ENCODE measurements at regions not wholly inside any gene's neighbourhood (a gene's known extent, or its start where the extent isn't known, plus 50 kb on each side); places are given as distances from the start of the nearest gene placed in this dataset.

DNA sequence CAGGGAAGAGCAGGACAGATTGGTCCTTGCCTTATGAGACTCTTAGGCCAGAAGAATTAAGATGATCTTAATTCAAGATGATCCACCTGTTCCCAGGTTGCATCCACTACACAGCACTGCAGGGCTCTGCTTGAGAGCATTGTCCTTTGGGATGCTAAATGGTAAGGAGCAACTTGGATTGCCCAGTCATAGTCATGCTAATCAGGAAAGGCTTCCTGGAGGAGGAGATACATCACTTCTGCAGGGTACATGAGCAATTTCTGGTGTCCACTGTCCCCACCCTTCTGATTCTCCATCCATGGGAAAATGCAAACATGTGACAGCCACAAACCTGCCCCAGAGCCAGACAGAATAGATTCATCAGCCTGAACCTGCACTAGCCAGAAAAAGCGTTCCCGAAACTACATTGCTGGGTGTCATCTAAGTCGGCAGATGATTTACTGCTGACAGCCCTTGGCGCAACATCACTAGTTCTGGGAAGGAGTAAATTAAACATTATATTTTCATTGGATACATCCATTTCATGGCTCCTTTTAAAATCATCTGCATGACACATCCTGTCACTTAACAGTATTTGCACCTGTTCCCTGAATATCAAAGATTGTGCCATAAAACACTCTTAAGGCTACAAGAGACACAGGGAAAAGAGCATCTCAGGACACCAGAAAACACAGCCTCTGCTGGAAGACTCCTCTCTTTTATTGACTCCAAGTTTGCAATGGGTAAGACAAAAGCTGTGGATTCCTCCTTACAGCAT is 282.2 kb downstream of the MAF start:
- H3K9ac ChIP-seq (ENCODE audit: insufficient read depth, low read depth, low read length), result no peak overlapping the region
- H4K20me1 ChIP-seq (ENCODE audit: insufficient read depth, low read length), result no peaks in the 10 kb centered on the region
- H3K4me3 ChIP-seq (replicated peaks in 1 of 3; ENCODE audit: insufficient read depth in 1 of 3, low read depth in 2 of 3, low read length in 3 of 3), result no peak overlapping the region
- ChIA-PET CTCF (ENCODE audit: low intra/inter-chr PET ratio, low total read pairs) (no interaction called here), POLR2A (no interaction called here)
- no peaks in the 10 kb centered on the region for H3K9me3 ChIP-seq (ENCODE audit: low read length)
- H3K27ac ChIP-seq (ENCODE audit: extremely low read length, insufficient read depth, low read length), result no peak overlapping the region
- no peak for FAIRE-seq
- no peaks in the 10 kb centered on the region for H3K79me2 ChIP-seq (ENCODE audit: insufficient read depth, low read length)
- H3K27me3 ChIP-seq (ENCODE audit: control insufficient read depth in 1 of 2, insufficient read depth in 2 of 2, low read length in 2 of 2), result 0 out of 5 replicates have a peak, but pooled peaks cover 0 to 8% of the 10 kb centered on the region in 2 experiments
- BruUV-seq (replicated peaks), result no TSS peak
- WGBS (ENCODE audit: low lambda C conversion rate), result 84% methylated on average over 4 of the region's 4 CpGs
- no peak for ATAC-seq
- TF ChIP-seq JARID2 (CRISPR knock-in tag; IDR thresholded peaks at IDR 0.05; ENCODE audit: insufficient replicate concordance), result no peak
- no peak for TF ChIP-seq THYN1 (CRISPR knock-in tag; IDR thresholded peaks at IDR 0.05; ENCODE audit: borderline replicate concordance, low read depth)
- TF ChIP-seq FOXJ3 (CRISPR knock-in tag; IDR thresholded peaks at IDR 0.05; ENCODE audit: borderline replicate concordance), result no peak
- TF ChIP-seq, protein P1, sequence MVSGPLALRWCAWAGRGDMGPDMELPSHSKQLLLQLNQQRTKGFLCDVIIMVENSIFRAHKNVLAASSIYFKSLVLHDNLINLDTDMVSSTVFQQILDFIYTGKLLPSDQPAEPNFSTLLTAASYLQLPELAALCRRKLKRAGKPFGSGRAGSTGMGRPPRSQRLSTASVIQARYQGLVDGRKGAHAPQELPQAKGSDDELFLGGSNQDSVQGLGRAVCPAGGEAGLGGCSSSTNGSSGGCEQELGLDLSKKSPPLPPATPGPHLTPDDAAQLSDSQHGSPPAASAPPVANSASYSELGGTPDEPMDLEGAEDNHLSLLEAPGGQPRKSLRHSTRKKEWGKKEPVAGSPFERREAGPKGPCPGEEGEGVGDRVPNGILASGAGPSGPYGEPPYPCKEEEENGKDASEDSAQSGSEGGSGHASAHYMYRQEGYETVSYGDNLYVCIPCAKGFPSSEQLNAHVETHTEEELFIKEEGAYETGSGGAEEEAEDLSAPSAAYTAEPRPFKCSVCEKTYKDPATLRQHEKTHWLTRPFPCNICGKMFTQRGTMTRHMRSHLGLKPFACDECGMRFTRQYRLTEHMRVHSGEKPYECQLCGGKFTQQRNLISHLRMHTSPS (CRISPR knock-in tag; IDR thresholded peaks at IDR 0.05; ENCODE audit: low read depth), result no peak
- TF ChIP-seq ZNF850 (CRISPR knock-in tag; conservative IDR thresholded peaks at IDR 0.05), result no peak
- TF ChIP-seq, protein P2, sequence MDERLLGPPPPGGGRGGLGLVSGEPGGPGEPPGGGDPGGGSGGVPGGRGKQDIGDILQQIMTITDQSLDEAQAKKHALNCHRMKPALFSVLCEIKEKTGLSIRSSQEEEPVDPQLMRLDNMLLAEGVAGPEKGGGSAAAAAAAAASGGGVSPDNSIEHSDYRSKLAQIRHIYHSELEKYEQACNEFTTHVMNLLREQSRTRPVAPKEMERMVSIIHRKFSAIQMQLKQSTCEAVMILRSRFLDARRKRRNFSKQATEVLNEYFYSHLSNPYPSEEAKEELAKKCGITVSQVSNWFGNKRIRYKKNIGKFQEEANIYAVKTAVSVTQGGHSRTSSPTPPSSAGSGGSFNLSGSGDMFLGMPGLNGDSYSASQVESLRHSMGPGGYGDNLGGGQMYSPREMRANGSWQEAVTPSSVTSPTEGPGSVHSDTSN (CRISPR knock-in tag; IDR thresholded peaks at IDR 0.05), result no peak
- TF ChIP-seq ZNF337 (CRISPR knock-in tag; IDR thresholded peaks at IDR 0.05; ENCODE audit: borderline replicate concordance, low read depth), result no peak
- TF ChIP-seq, protein P3, sequence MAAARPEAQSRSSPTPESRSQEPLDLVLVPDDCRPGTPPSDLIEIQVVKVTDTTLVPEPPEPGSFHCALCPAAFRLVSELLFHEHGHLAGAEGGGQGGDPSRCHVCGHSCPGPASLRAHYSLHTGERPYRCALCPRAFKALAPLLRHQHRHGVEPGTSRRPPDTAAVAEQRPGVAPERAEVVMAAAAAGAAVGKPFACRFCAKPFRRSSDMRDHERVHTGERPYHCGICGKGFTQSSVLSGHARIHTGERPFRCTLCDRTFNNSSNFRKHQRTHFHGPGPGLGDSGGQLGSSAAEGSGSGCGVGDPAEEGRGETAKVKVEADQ (CRISPR knock-in tag; IDR thresholded peaks at IDR 0.05; ENCODE audit: borderline replicate concordance), result no peak
- TF ChIP-seq MEIS1 (CRISPR knock-in tag; IDR thresholded peaks at IDR 0.05; ENCODE audit: borderline replicate concordance), result no peak
- no peak for TF ChIP-seq ZEB1 (IDR thresholded peaks at IDR 0.05; ENCODE audit: insufficient replicate concordance, low read depth)
- no peak for TF ChIP-seq MAF1 (CRISPR knock-in tag; IDR thresholded peaks at IDR 0.05; ENCODE audit: borderline replicate concordance)
- TF ChIP-seq, protein P4, sequence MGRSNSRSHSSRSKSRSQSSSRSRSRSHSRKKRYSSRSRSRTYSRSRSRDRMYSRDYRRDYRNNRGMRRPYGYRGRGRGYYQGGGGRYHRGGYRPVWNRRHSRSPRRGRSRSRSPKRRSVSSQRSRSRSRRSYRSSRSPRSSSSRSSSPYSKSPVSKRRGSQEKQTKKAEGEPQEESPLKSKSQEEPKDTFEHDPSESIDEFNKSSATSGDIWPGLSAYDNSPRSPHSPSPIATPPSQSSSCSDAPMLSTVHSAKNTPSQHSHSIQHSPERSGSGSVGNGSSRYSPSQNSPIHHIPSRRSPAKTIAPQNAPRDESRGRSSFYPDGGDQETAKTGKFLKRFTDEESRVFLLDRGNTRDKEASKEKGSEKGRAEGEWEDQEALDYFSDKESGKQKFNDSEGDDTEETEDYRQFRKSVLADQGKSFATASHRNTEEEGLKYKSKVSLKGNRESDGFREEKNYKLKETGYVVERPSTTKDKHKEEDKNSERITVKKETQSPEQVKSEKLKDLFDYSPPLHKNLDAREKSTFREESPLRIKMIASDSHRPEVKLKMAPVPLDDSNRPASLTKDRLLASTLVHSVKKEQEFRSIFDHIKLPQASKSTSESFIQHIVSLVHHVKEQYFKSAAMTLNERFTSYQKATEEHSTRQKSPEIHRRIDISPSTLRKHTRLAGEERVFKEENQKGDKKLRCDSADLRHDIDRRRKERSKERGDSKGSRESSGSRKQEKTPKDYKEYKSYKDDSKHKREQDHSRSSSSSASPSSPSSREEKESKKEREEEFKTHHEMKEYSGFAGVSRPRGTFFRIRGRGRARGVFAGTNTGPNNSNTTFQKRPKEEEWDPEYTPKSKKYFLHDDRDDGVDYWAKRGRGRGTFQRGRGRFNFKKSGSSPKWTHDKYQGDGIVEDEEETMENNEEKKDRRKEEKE (IDR thresholded peaks at IDR 0.05), result no peak
- TF ChIP-seq PCBP1 (IDR thresholded peaks at IDR 0.05; ENCODE audit: borderline replicate concordance, low read depth, low read length), result no peak
- no peak for DNase-seq (ENCODE audit: low spot score)
- in situ Hi-C loops (cut with HindIII; ENCODE audit: extremely low pct_ligation_motif_present, low pct_unique_long_range_greater_than_20kb), result no loop called here
- H3K4me1 ChIP-seq (ENCODE audit: insufficient read depth, low read length), result no peaks in the 10 kb centered on the region
- no peaks in the 10 kb centered on the region for H3K36me3 ChIP-seq (replicated peaks in 1 of 2; ENCODE audit: control insufficient read depth in 1 of 2, insufficient read depth in 2 of 2, low read length in 2 of 2)
- H3K4me2 ChIP-seq (ENCODE audit: low read depth, low read length), result no peak overlapping the region
- intact Hi-C loops (cut with micrococcal nuclease; ENCODE audit: unreplicated experiment), result no loop called here
- H2AFZ ChIP-seq (ENCODE audit: low read length), result no peak overlapping the region
